GM18951 (cell line): ENCODE measurements at regions not wholly inside any gene's neighbourhood (a gene's known extent, or its start where the extent isn't known, plus 50 kb on each side); places are given as distances from the start of the nearest gene placed in this dataset.

Experiments used
- POLR2A ChIP-seq: IDR thresholded peaks from 4 replicates; pipeline ENCODE4 v1.6.1; 2011; ENCODE audit warnings: mild to moderate bottlenecking; ENCODE audit not compliant: insufficient read length, insufficient read depth; ENCODE audit errors: extremely low read depth
- in situ Hi-C: fragments of 300-500 bp; cut with MboI; formaldehyde crosslinking; loops from one replicate; pipeline ENCODE4 v1.12.0; 2022; ENCODE audit warnings: low sequenced_read_pairs, mixed read lengths, inconsistent platforms; ENCODE audit not compliant: unreplicated experiment

- TF ChIP-seq POLR2A, result no peak
- in situ Hi-C loops, result no loop called here
Observed at GRCh38 chr5:167011196-167011595, 1280.2 kb upstream of the WWC1 start.

GRCh38 chr5:167012123-167013034 is 1279.1 kb upstream of the WWC1 start:
- in situ Hi-C loops, result no loop called here
- TF ChIP-seq POLR2A, result no peak

GRCh38 chr5:167014401-167015056 is 1276.9 kb upstream of the WWC1 start:
- TF ChIP-seq POLR2A, result no peak
- in situ Hi-C loops, result no loop called here

GRCh38 chr5:167020418-167020817 is 1271.0 kb upstream of the WWC1 start:
- in situ Hi-C loops, result no loop called here
- no peak for TF ChIP-seq POLR2A

GRCh38 chr5:167029488-167029887 is 1262.0 kb upstream of the WWC1 start:
- in situ Hi-C loops, result no loop called here
- no peak for TF ChIP-seq POLR2A

DNA sequence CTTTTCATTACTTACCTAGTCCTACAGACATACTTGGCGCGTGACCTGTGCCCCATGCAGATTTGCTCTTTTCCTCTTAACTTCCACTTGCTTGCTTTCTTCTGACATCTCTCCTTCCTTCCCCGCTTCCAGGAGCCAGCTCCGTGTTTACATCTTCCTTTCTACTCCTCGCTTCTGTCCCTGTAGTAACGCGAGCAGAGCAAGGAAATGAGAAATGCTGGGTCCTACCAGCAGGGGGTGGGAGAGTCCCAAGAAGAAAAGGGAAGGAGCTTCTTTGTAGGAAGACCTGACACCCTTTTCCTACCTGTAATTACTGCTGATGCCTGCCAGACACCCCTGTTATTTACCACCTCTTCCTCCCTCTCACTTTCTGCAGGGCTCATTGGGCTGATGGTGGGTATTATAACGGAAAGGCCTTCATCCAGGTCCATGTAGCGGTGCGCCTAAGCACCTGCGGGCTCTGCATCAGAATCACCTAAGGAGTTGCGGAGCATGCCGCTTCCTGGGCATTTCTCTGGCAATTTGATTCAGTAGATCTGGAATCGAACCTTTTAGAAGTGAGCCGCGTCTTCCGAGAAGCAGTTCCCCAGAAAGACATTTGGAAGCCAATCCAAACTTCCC is 1260.8 kb upstream of the WWC1 start:
- in situ Hi-C loops, result no loop called here
- TF ChIP-seq POLR2A, result no peak

- TF ChIP-seq POLR2A, result no peak
- in situ Hi-C loops, result no loop called here
Observed at GRCh38 chr5:167036585-167036984, 1254.9 kb upstream of the WWC1 start.

DNA sequence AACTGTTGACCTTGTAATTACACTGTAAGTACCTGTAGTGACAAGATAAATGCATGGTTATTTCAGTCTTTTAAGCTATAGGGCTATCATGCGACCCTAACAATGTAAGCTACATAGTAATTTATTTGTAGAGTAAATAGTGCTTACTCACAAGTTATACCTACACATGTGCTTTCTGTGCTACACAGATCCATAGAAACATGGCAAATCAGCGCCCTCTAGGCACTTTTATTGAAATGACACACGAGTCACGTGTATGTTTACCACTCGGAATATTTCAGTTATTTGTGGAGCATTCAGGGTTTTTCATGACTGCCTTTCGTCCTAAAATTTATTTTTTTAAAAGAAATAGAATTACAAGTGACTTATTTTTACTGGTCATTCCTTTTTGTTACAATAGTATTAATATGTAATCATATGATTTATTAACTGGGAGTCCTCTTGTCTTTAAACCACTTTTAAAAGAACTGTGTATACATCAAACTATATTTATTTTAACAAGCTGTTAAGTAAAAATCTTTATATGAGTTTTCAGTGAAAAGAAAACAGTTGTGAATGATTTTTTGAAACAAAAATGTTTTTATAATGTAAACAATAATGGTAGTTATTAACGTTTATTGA is 1242.3 kb upstream of the WWC1 start:
- TF ChIP-seq POLR2A, result no peak

DNA sequence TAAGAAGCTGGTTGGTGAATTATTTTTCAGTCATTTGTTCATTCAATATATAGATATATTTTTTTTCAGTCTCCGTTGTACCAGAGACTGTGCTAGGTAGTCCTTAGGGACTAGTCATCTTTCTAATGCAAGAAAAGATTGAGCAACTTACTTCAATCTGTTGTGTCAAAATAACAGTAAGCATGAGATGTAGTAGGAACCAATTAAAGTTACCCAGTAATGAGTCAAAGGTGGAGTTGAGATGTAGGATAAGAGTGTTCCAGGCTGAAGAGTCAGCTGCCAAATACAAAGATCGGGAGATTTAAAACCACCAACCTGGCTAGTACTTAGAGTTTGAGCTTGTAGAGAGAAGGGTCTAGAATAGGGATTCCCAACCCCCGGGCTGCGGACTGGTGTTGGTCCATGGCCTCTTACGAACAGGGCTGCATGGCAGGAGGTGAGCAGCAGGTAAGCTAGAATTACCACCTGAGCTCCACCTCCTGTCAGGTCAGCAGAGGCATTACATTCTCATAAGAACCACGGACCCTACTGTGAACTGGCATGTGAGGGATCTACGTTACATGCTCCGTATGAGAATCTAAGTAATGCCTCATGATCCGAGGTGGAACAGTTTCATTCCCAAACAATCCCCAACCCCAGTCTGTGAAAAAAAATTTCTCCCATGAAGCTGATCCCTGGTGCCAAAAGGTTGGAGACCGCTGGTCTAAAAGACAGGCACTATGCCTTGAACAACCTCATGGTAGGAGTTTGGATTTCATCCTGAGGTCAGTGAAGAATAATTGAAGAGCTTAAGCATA is 1241.5 kb upstream of the WWC1 start:
- in situ Hi-C loops, result no loop called here
- TF ChIP-seq POLR2A, result no peak

More for the DNA sequence above, 1242.3 kb upstream of the WWC1 start:
- in situ Hi-C loops, result no loop called here

- in situ Hi-C loops, result no loop called here
- TF ChIP-seq POLR2A, result no peak
Observed at GRCh38 chr5:167050568-167051401, 1240.7 kb upstream of the WWC1 start.

GRCh38 chr5:167051402-167051768 is 1240.1 kb upstream of the WWC1 start:
- no peak for TF ChIP-seq POLR2A

DNA sequence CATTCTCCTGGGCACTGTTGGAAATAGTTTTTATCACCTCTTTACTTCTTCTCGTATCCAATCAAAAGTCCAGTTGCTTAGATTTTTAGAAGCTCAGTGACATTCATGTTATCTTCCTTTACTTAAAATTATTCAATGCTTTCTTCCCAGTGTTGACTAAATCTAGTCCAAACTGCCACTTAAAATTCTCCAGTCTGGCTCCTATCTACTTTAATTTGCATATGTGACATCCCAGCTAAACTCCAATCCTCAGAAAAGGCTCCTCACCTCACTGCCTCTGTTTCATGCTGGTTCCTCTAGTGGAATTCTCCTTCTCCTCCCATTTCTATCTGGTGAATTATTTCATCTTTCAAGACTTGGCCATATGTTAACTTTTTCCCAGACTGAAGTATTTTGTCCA is 1238.7 kb upstream of the WWC1 start:
- in situ Hi-C loops, result no loop called here
- TF ChIP-seq POLR2A, result no peak

More at GRCh38 chr5:167051402-167051768, 1240.1 kb upstream of the WWC1 start:
- in situ Hi-C loops, result no loop called here

- in situ Hi-C loops, result no loop called here
- TF ChIP-seq POLR2A, result no peak
Observed at GRCh38 chr5:167057665-167058064, 1233.8 kb upstream of the WWC1 start.
